SK-N-SH treated with all-trans-retinoic acid at 6 μM for 48 hours (cell line): ENCODE measurements at regions not wholly inside any gene's neighbourhood (a gene's known extent, or its start where the extent isn't known, plus 50 kb on each side); places are given as distances from the start of the nearest gene placed in this dataset.

Experiments
- ATAC-seq: fragments of 200-7000 bp; cut with Tn5 transposase; 3 replicates; pipeline ENCODE4 v1.9.1; 2020; ENCODE audit warnings: mild to moderate bottlenecking, moderate library complexity
- ARNTL ChIP-seq: fragments of 450-650 bp; formaldehyde crosslinking; IDR thresholded peaks from 2 replicates; pipeline ENCODE4 v1.5.0; 2020; ENCODE audit warnings: low read depth, mild to moderate bottlenecking, moderate library complexity, borderline replicate concordance
- BACH2 ChIP-seq: fragments of 250-450 bp; sonication (Bioruptor Pico); IDR thresholded peaks from 2 replicates; pipeline ENCODE4 v1.9.0; 2021; ENCODE audit warnings: mild to moderate bottlenecking, borderline replicate concordance
- CREB5 ChIP-seq: fragments of 250-450 bp; sonication (Bioruptor Pico); IDR thresholded peaks from 2 replicates; pipeline ENCODE4 v1.5.1; 2020; ENCODE audit warnings: low read depth, mild to moderate bottlenecking, moderate library complexity
- CSDC2 ChIP-seq: fragments of 250-450 bp; sonication (Bioruptor Pico); IDR thresholded peaks from 2 replicates; pipeline ENCODE4 v1.5.0; 2020; ENCODE audit warnings: mild to moderate bottlenecking, moderate library complexity
- ESRRG ChIP-seq: fragments of 250-450 bp; sonication (Bioruptor Pico); IDR thresholded peaks from 2 replicates; pipeline ENCODE4 v1.6.1; 2021; ENCODE audit warnings: mild to moderate bottlenecking
- GLIS3 ChIP-seq: fragments of 250-450 bp; sonication (Bioruptor Pico); IDR thresholded peaks from 2 replicates; pipeline ENCODE4 v1.5.0; 2020; ENCODE audit warnings: mild to moderate bottlenecking, moderate library complexity
- ISL1 ChIP-seq: fragments of 250-450 bp; sonication (Bioruptor Pico); IDR thresholded peaks from 2 replicates; pipeline ENCODE4 v2.1.2; 2022; ENCODE audit warnings: mild to moderate bottlenecking, moderate library complexity
- OSR1 ChIP-seq: fragments of 250-450 bp; sonication (Bioruptor Pico); IDR thresholded peaks from 2 replicates; pipeline ENCODE4 v1.8.0; 2022; ENCODE audit warnings: moderate library complexity, mild to moderate bottlenecking, inconsistent platforms
- PPARA ChIP-seq: fragments of 250-450 bp; sonication (Bioruptor Pico); IDR thresholded peaks from 2 replicates; pipeline ENCODE4 v1.5.0; 2020; ENCODE audit warnings: mild to moderate bottlenecking, borderline replicate concordance
- RARB ChIP-seq: fragments of 250-450 bp; sonication (Bioruptor Pico); IDR thresholded peaks from 2 replicates; pipeline ENCODE4 v1.8.0; 2021; ENCODE audit warnings: mild to moderate bottlenecking, moderate library complexity
- SNAI2 ChIP-seq: fragments of 250-450 bp; sonication (Bioruptor Pico); IDR thresholded peaks from 2 replicates; pipeline ENCODE4 v1.5.0; 2020; ENCODE audit warnings: mild to moderate bottlenecking, moderate library complexity
- TCF4 ChIP-seq: fragments of 250-450 bp; sonication (Bioruptor Pico); IDR thresholded peaks from 2 replicates; pipeline ENCODE4 v1.8.0; 2021; ENCODE audit warnings: mild to moderate bottlenecking, moderate library complexity, borderline replicate concordance
- TOX ChIP-seq: fragments of 250-450 bp; sonication (Bioruptor Pico); IDR thresholded peaks from 2 replicates; pipeline ENCODE4 v1.8.0; 2021; ENCODE audit warnings: mild to moderate bottlenecking, moderate library complexity, borderline replicate concordance
- ZC3H10 ChIP-seq: fragments of 250-450 bp; sonication (Bioruptor Pico); IDR thresholded peaks from 2 replicates; pipeline ENCODE4 v1.5.1; 2021; ENCODE audit warnings: mild to moderate bottlenecking, moderate library complexity
- ZFP30 ChIP-seq: fragments of 450-650 bp; formaldehyde crosslinking; IDR thresholded peaks from 2 replicates; pipeline ENCODE4 v1.5.0; 2022; ENCODE audit warnings: mild to moderate bottlenecking, moderate library complexity
- ZNF565 ChIP-seq: fragments of 450-650 bp; formaldehyde crosslinking; conservative IDR thresholded peaks from 2 replicates; pipeline ENCODE4 v1.5.0; 2020; ENCODE audit warnings: low read depth, mild to moderate bottlenecking, moderate library complexity
- ZNF70 ChIP-seq: fragments of 450-650 bp; formaldehyde crosslinking; IDR thresholded peaks from 2 replicates; pipeline ENCODE4 v1.5.0; 2020; ENCODE audit warnings: mild to moderate bottlenecking, moderate library complexity
- ZNF8 ChIP-seq: fragments of 450-650 bp; formaldehyde crosslinking; IDR thresholded peaks from 2 replicates; pipeline ENCODE4 v1.5.0; 2020; ENCODE audit warnings: mild to moderate bottlenecking, moderate library complexity
- TF ChIP-seq, protein P1 (sequence below): fragments of 250-450 bp; sonication (Bioruptor Pico); IDR thresholded peaks from 2 replicates; pipeline ENCODE4 v1.8.0; 2021; ENCODE audit warnings: low read depth, mild to moderate bottlenecking, moderate library complexity, borderline replicate concordance
- TF ChIP-seq, protein P2 (sequence below): fragments of 250-450 bp; sonication (Bioruptor Pico); IDR thresholded peaks from 2 replicates; pipeline ENCODE4 v1.5.1; 2021; ENCODE audit warnings: mild to moderate bottlenecking, moderate library complexity
- TF ChIP-seq, protein P3 (sequence below): fragments of 250-450 bp; sonication (Bioruptor Pico); IDR thresholded peaks from 2 replicates; pipeline ENCODE4 v1.5.0; 2020; ENCODE audit warnings: mild to moderate bottlenecking, moderate library complexity
- TF ChIP-seq, protein P4 (sequence below): fragments of 250-450 bp; sonication (Bioruptor Pico); IDR thresholded peaks from 2 replicates; pipeline ENCODE4 v1.8.0; 2020; ENCODE audit warnings: mild to moderate bottlenecking, moderate library complexity, borderline replicate concordance

GRCh38 chr5:71802673-71803072 lies 83.6 kb downstream of the CARTPT start (continued):
- TF ChIP-seq PPARA (CRISPR knock-in tag) (no peak), ZNF8 (CRISPR knock-in tag) (no peak)

GRCh38 chr5:71806711-71807110 lies 87.6 kb downstream of the CARTPT start:
- no peak for ATAC-seq
- TF ChIP-seq CSDC2, result no peak
- no peak for TF ChIP-seq ESRRG (CRISPR knock-in tag)
- TF ChIP-seq, protein P1, sequence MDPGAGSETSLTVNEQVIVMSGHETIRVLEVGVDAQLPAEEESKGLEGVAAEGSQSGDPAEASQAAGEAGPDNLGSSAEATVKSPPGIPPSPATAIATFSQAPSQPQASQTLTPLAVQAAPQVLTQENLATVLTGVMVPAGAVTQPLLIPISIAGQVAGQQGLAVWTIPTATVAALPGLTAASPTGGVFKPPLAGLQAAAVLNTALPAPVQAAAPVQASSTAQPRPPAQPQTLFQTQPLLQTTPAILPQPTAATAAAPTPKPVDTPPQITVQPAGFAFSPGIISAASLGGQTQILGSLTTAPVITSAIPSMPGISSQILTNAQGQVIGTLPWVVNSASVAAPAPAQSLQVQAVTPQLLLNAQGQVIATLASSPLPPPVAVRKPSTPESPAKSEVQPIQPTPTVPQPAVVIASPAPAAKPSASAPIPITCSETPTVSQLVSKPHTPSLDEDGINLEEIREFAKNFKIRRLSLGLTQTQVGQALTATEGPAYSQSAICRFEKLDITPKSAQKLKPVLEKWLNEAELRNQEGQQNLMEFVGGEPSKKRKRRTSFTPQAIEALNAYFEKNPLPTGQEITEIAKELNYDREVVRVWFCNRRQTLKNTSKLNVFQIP (CRISPR knock-in tag), result no peak
- TF ChIP-seq ZNF70 (CRISPR knock-in tag), result no peak
- TF ChIP-seq ISL1 (CRISPR knock-in tag), result no peak
- TF ChIP-seq ARNTL (CRISPR knock-in tag), result no peak
- TF ChIP-seq ZNF565 (CRISPR knock-in tag), result no peak
- TF ChIP-seq ZFP30 (CRISPR knock-in tag), result no peak
- TF ChIP-seq ZC3H10 (CRISPR knock-in tag), result no peak
- TF ChIP-seq GLIS3 (CRISPR knock-in tag), result no peak
- TF ChIP-seq, protein P2, sequence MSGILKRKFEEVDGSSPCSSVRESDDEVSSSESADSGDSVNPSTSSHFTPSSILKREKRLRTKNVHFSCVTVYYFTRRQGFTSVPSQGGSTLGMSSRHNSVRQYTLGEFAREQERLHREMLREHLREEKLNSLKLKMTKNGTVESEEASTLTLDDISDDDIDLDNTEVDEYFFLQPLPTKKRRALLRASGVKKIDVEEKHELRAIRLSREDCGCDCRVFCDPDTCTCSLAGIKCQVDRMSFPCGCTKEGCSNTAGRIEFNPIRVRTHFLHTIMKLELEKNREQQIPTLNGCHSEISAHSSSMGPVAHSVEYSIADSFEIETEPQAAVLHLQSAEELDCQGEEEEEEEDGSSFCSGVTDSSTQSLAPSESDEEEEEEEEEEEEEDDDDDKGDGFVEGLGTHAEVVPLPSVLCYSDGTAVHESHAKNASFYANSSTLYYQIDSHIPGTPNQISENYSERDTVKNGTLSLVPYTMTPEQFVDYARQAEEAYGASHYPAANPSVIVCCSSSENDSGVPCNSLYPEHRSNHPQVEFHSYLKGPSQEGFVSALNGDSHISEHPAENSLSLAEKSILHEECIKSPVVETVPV, result no peak
- TF ChIP-seq, protein P3, sequence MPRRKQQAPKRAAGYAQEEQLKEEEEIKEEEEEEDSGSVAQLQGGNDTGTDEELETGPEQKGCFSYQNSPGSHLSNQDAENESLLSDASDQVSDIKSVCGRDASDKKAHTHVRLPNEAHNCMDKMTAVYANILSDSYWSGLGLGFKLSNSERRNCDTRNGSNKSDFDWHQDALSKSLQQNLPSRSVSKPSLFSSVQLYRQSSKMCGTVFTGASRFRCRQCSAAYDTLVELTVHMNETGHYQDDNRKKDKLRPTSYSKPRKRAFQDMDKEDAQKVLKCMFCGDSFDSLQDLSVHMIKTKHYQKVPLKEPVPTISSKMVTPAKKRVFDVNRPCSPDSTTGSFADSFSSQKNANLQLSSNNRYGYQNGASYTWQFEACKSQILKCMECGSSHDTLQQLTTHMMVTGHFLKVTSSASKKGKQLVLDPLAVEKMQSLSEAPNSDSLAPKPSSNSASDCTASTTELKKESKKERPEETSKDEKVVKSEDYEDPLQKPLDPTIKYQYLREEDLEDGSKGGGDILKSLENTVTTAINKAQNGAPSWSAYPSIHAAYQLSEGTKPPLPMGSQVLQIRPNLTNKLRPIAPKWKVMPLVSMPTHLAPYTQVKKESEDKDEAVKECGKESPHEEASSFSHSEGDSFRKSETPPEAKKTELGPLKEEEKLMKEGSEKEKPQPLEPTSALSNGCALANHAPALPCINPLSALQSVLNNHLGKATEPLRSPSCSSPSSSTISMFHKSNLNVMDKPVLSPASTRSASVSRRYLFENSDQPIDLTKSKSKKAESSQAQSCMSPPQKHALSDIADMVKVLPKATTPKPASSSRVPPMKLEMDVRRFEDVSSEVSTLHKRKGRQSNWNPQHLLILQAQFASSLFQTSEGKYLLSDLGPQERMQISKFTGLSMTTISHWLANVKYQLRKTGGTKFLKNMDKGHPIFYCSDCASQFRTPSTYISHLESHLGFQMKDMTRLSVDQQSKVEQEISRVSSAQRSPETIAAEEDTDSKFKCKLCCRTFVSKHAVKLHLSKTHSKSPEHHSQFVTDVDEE (CRISPR knock-in tag), result no peak
- TF ChIP-seq BACH2 (CRISPR knock-in tag), result no peak
- no peak for TF ChIP-seq PPARA (CRISPR knock-in tag)
- TF ChIP-seq OSR1 (CRISPR knock-in tag), result no peak
- no peak for TF ChIP-seq TCF4 (CRISPR knock-in tag)
- TF ChIP-seq ZNF8 (CRISPR knock-in tag), result no peak
- no peak for TF ChIP-seq SNAI2
- no peak for TF ChIP-seq CREB5 (CRISPR knock-in tag)

DNA sequence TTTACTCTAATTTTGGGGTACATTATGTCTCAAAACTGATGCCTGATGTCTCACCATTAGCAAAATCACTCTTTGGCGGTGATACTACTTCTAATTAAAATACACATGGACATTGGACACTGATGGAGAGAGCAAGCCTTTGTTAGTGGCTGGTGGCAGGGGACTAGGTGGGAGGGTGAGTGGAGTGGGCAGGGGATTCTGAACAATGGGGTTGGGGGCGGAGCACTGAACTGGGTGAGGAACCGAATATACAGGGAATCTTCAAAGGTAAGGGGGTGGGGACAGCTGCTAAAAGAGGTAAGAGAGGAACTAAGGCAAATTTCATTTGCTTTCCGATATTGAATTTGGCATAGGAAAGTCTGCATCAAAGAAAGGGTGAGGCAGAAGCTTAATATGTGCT lies 88.8 kb downstream of the CARTPT start:
- ATAC-seq, result no peak
- TF ChIP-seq ZNF565 (CRISPR knock-in tag) (no peak), ESRRG (CRISPR knock-in tag) (no peak), GLIS3 (CRISPR knock-in tag) (no peak), ZNF8 (CRISPR knock-in tag) (no peak), RARB (CRISPR knock-in tag) (no peak), TOX (CRISPR knock-in tag) (no peak), OSR1 (CRISPR knock-in tag) (no peak), CSDC2 (no peak)
- TF ChIP-seq, protein P3 (CRISPR knock-in tag), result no peak
- TF ChIP-seq, protein P2, result no peak
- TF ChIP-seq, protein P4, sequence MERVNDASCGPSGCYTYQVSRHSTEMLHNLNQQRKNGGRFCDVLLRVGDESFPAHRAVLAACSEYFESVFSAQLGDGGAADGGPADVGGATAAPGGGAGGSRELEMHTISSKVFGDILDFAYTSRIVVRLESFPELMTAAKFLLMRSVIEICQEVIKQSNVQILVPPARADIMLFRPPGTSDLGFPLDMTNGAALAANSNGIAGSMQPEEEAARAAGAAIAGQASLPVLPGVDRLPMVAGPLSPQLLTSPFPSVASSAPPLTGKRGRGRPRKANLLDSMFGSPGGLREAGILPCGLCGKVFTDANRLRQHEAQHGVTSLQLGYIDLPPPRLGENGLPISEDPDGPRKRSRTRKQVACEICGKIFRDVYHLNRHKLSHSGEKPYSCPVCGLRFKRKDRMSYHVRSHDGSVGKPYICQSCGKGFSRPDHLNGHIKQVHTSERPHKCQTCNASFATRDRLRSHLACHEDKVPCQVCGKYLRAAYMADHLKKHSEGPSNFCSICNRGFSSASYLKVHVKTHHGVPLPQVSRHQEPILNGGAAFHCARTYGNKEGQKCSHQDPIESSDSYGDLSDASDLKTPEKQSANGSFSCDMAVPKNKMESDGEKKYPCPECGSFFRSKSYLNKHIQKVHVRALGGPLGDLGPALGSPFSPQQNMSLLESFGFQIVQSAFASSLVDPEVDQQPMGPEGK, result no peak
